ENCODE measurements at regions not wholly inside any gene's neighbourhood (a gene's known extent, or its start where the extent isn't known, plus 50 kb on each side); places are given as distances from the start of the nearest gene placed in this dataset.

- H3K4me3 ChIP-seq (ENCODE audit: insufficient read depth in 1 of 2, low read depth in 1 of 2, low read length in 2 of 2) = no peak overlapping the region
- H3K9ac ChIP-seq (ENCODE audit: low read length) = no peak overlapping the region
- no peak overlapping the region for H4K91ac ChIP-seq (ENCODE audit: low read length)
- no peak overlapping the region for H2BK15ac ChIP-seq (ENCODE audit: low read depth, poor library complexity, severe bottlenecking)
- no peak overlapping the region for H3K4me2 ChIP-seq (ENCODE audit: low read length, poor library complexity, severe bottlenecking)
- H4K8ac ChIP-seq (ENCODE audit: low read length) = no peak overlapping the region
- H3K27me3 ChIP-seq (ENCODE audit: control insufficient read depth in 1 of 2, insufficient read depth in 1 of 2, low read length in 2 of 2) = no peaks in the 10 kb centered on the region
- no peak overlapping the region for H3K27ac ChIP-seq (ENCODE audit: low read length, poor library complexity, severe bottlenecking)
- no peak overlapping the region for H2AFZ ChIP-seq (ENCODE audit: low read depth, low read length)
- no peaks in the 10 kb centered on the region for H3K4me1 ChIP-seq (ENCODE audit: control insufficient read depth, insufficient read depth, low read depth, low read length)
- no peak overlapping the region for H3K4ac ChIP-seq (ENCODE audit: low read depth in 1 of 2, low read length in 2 of 2)
- no peaks in the 10 kb centered on the region for H3K79me1 ChIP-seq (replicated peaks; ENCODE audit: low read length, poor library complexity, severe bottlenecking)
- 78% methylated on average over 8 of the region's 8 CpGs for WGBS
- no peaks in the 10 kb centered on the region for H3K9me3 ChIP-seq (ENCODE audit: control insufficient read depth, low read length)
- no peak overlapping the region for H2BK5ac ChIP-seq (ENCODE audit: low read depth, low read length, poor library complexity, severe bottlenecking)
- no peaks in the 10 kb centered on the region for H3K36me3 ChIP-seq (ENCODE audit: control insufficient read depth in 1 of 2, insufficient read depth in 2 of 2, low read depth in 1 of 2, low read length in 2 of 2)
- H3K14ac ChIP-seq (ENCODE audit: low read length in 2 of 2) = no peak overlapping the region
- H3K18ac ChIP-seq (ENCODE audit: low read depth in 1 of 2, low read length in 2 of 2) = no peak overlapping the region
- no peak overlapping the region for H2AK5ac ChIP-seq (ENCODE audit: low read length, severe bottlenecking)
- no peak for DNase-seq
- H2BK12ac ChIP-seq (ENCODE audit: low read length in 2 of 2) = no peak overlapping the region
- no peak overlapping the region for H3K23ac ChIP-seq (ENCODE audit: low read length in 2 of 2)
- no peak overlapping the region for H2BK120ac ChIP-seq (ENCODE audit: low read depth, low read length)
These were observed 315.7 kb upstream of the RRP15 start for GRCh38 chr1:217969428-217969827.

- H2BK15ac ChIP-seq (ENCODE audit: low read depth, poor library complexity, severe bottlenecking) = no peak overlapping the region
- H3K36me3 ChIP-seq (ENCODE audit: control insufficient read depth in 1 of 2, insufficient read depth in 2 of 2, low read depth in 1 of 2, low read length in 2 of 2) = no peaks in the 10 kb centered on the region
- no peaks in the 10 kb centered on the region for H3K79me1 ChIP-seq (replicated peaks; ENCODE audit: low read length, poor library complexity, severe bottlenecking)
- no peak for DNase-seq
- no peak overlapping the region for H3K4me3 ChIP-seq (ENCODE audit: insufficient read depth in 1 of 2, low read depth in 1 of 2, low read length in 2 of 2)
- no peak overlapping the region for H3K4ac ChIP-seq (ENCODE audit: low read depth in 1 of 2, low read length in 2 of 2)
- no peak overlapping the region for H2BK5ac ChIP-seq (ENCODE audit: low read depth, low read length, poor library complexity, severe bottlenecking)
- H2AK5ac ChIP-seq (ENCODE audit: low read length, severe bottlenecking) = no peak overlapping the region
- H2AFZ ChIP-seq (ENCODE audit: low read depth, low read length) = no peak overlapping the region
- H3K14ac ChIP-seq (ENCODE audit: low read length in 2 of 2) = no peak overlapping the region
- H3K27me3 ChIP-seq (ENCODE audit: control insufficient read depth in 1 of 2, insufficient read depth in 1 of 2, low read length in 2 of 2) = no peaks in the 10 kb centered on the region
- no peak overlapping the region for H3K9ac ChIP-seq (ENCODE audit: low read length)
- no peak overlapping the region for H2BK120ac ChIP-seq (ENCODE audit: low read depth, low read length)
- no peak overlapping the region for H4K8ac ChIP-seq (ENCODE audit: low read length)
- H2BK12ac ChIP-seq (ENCODE audit: low read length in 2 of 2) = no peak overlapping the region
- no peak overlapping the region for H4K91ac ChIP-seq (ENCODE audit: low read length)
- H3K18ac ChIP-seq (ENCODE audit: low read depth in 1 of 2, low read length in 2 of 2) = no peak overlapping the region
- H3K23ac ChIP-seq (ENCODE audit: low read length in 2 of 2) = no peak overlapping the region
- H3K4me2 ChIP-seq (ENCODE audit: low read length, poor library complexity, severe bottlenecking) = no peak overlapping the region
- H3K9me3 ChIP-seq (ENCODE audit: control insufficient read depth, low read length) = no peaks in the 10 kb centered on the region
- H3K27ac ChIP-seq (ENCODE audit: low read length, poor library complexity, severe bottlenecking) = no peak overlapping the region
- H3K4me1 ChIP-seq (ENCODE audit: control insufficient read depth, insufficient read depth, low read depth, low read length) = no peaks in the 10 kb centered on the region
These were observed 307.1 kb upstream of the RRP15 start for GRCh38 chr1:217977943-217978342.

GRCh38 chr1:217981430-217981829, 303.7 kb upstream of the RRP15 start:
- H3K36me3 ChIP-seq (ENCODE audit: control insufficient read depth in 1 of 2, insufficient read depth in 2 of 2, low read depth in 1 of 2, low read length in 2 of 2) = no peaks in the 10 kb centered on the region
- H3K4ac ChIP-seq (ENCODE audit: low read depth in 1 of 2, low read length in 2 of 2) = no peak overlapping the region
- H3K4me2 ChIP-seq (ENCODE audit: low read length, poor library complexity, severe bottlenecking) = no peak overlapping the region
- H3K27me3 ChIP-seq (ENCODE audit: control insufficient read depth in 1 of 2, insufficient read depth in 1 of 2, low read length in 2 of 2) = no peaks in the 10 kb centered on the region
- H2BK5ac ChIP-seq (ENCODE audit: low read depth, low read length, poor library complexity, severe bottlenecking) = no peak overlapping the region
- no peak overlapping the region for H3K18ac ChIP-seq (ENCODE audit: low read depth in 1 of 2, low read length in 2 of 2)
- no peak overlapping the region for H4K91ac ChIP-seq (ENCODE audit: low read length)
- no peak overlapping the region for H2AK5ac ChIP-seq (ENCODE audit: low read length, severe bottlenecking)
- no peak overlapping the region for H3K4me3 ChIP-seq (ENCODE audit: insufficient read depth in 1 of 2, low read depth in 1 of 2, low read length in 2 of 2)
- no peak overlapping the region for H2BK120ac ChIP-seq (ENCODE audit: low read depth, low read length)
- no peaks in the 10 kb centered on the region for H3K4me1 ChIP-seq (ENCODE audit: control insufficient read depth, insufficient read depth, low read depth, low read length)
- no peaks in the 10 kb centered on the region for H3K9me3 ChIP-seq (ENCODE audit: control insufficient read depth, low read length)
- H2BK15ac ChIP-seq (ENCODE audit: low read depth, poor library complexity, severe bottlenecking) = no peak overlapping the region
- H2AFZ ChIP-seq (ENCODE audit: low read depth, low read length) = no peak overlapping the region
- H3K14ac ChIP-seq (ENCODE audit: low read length in 2 of 2) = no peak overlapping the region
- peak; percentile 81 for DNase-seq
- no peak overlapping the region for H3K27ac ChIP-seq (ENCODE audit: low read length, poor library complexity, severe bottlenecking)
- H4K8ac ChIP-seq (ENCODE audit: low read length) = no peak overlapping the region
- WGBS = no CpG with 5 or more reads among the region's 1 CpG
- no peak overlapping the region for H3K9ac ChIP-seq (ENCODE audit: low read length)
- no peak overlapping the region for H3K23ac ChIP-seq (ENCODE audit: low read length in 2 of 2)
- H3K79me1 ChIP-seq (replicated peaks; ENCODE audit: low read length, poor library complexity, severe bottlenecking) = no peaks in the 10 kb centered on the region
- no peak overlapping the region for H2BK12ac ChIP-seq (ENCODE audit: low read length in 2 of 2)

- Histone ChIP-seq H2AFZ (ENCODE audit: low read depth, low read length) (no peak overlapping the region), H3K4me3 (ENCODE audit: insufficient read depth in 1 of 2, low read depth in 1 of 2, low read length in 2 of 2) (no peak overlapping the region), H3K14ac (ENCODE audit: low read length in 2 of 2) (no peak overlapping the region), H3K27ac (ENCODE audit: low read length, poor library complexity, severe bottlenecking) (no peak overlapping the region), H3K4me2 (ENCODE audit: low read length, poor library complexity, severe bottlenecking) (no peak overlapping the region), H3K4ac (ENCODE audit: low read depth in 1 of 2, low read length in 2 of 2) (peak overlapping the region; percentile 6 to 91), H2BK15ac (ENCODE audit: low read depth, poor library complexity, severe bottlenecking) (no peak overlapping the region), H3K4me1 (ENCODE audit: control insufficient read depth, insufficient read depth, low read depth, low read length) (no peaks in the 10 kb centered on the region), H3K27me3 (ENCODE audit: control insufficient read depth in 1 of 2, insufficient read depth in 1 of 2, low read length in 2 of 2) (no peaks in the 10 kb centered on the region), H3K9me3 (ENCODE audit: control insufficient read depth, low read length) (no peaks in the 10 kb centered on the region), H2BK120ac (ENCODE audit: low read depth, low read length) (no peak overlapping the region), H3K23ac (ENCODE audit: low read length in 2 of 2) (no peak overlapping the region), H3K79me1 (replicated peaks; ENCODE audit: low read length, poor library complexity, severe bottlenecking) (no peaks in the 10 kb centered on the region), H3K9ac (ENCODE audit: low read length) (no peak overlapping the region), H3K36me3 (ENCODE audit: control insufficient read depth in 1 of 2, insufficient read depth in 2 of 2, low read depth in 1 of 2, low read length in 2 of 2) (no peaks in the 10 kb centered on the region), H4K91ac (ENCODE audit: low read length) (no peak overlapping the region), H2BK5ac (ENCODE audit: low read depth, low read length, poor library complexity, severe bottlenecking) (no peak overlapping the region), H2AK5ac (ENCODE audit: low read length, severe bottlenecking) (no peak overlapping the region), H2BK12ac (ENCODE audit: low read length in 2 of 2) (peak overlapping the region; percentile 86 to 95), H4K8ac (ENCODE audit: low read length) (no peak overlapping the region), H3K18ac (ENCODE audit: low read depth in 1 of 2, low read length in 2 of 2) (peak overlapping the region; percentile 45 to 64)
- 84% methylated on average over 17 of the region's 19 CpGs for WGBS
- DNase-seq = no peak
These were observed 302.6 kb upstream of the RRP15 start for GRCh38 chr1:217982331-217983050.

Measured in mesenchymal stem cell (in vitro differentiated cells and primary cell).